Loucy (cell line): ENCODE measurements at regions not wholly inside any gene's neighbourhood (a gene's known extent, or its start where the extent isn't known, plus 50 kb on each side); places are given as distances from the start of the nearest gene placed in this dataset.

ENCODE experiments used
- H2AFZ ChIP-seq: fragments of 200-600 bp; sonication (generic); 2 replicates; pipeline ENCODE4 v1.6.0; 2016; ENCODE audit warnings: antibody characterized with exemption, mild to moderate bottlenecking, low read length, moderate library complexity
- H3F3A ChIP-seq: fragments of 200-600 bp; 2 replicates; pipeline ENCODE4 v1.6.0; 2016; ENCODE audit warnings: antibody characterized with exemption, low read depth, mild to moderate bottlenecking
- H3K27me3 ChIP-seq: fragments of 200-600 bp; sonication (generic); 2 replicates; pipeline ENCODE4 v1.6.1; 2014; ENCODE audit warnings: low read length, mild to moderate bottlenecking; ENCODE audit not compliant: insufficient read depth, poor library complexity, severe bottlenecking
- H3K36me3 ChIP-seq: fragments of 200-600 bp; sonication (generic); 2 replicates; pipeline ENCODE4 v1.6.1; 2016; ENCODE audit warnings: low read length; ENCODE audit not compliant: insufficient read depth
- H3K4me1 ChIP-seq: fragments of 200-600 bp; sonication (generic); 2 replicates; pipeline ENCODE4 v1.5.1; 2014; ENCODE audit warnings: low read length, mild to moderate bottlenecking; ENCODE audit not compliant: insufficient read depth, poor library complexity, severe bottlenecking
- H3K4me2 ChIP-seq: fragments of 200-600 bp; sonication (generic); 2 replicates; pipeline ENCODE4 v1.6.0; 2014; ENCODE audit warnings: antibody characterized with exemption, low read length, low read depth, mild to moderate bottlenecking; ENCODE audit not compliant: poor library complexity, severe bottlenecking
- H3K4me3 ChIP-seq: fragments of 200-600 bp; sonication (generic); 2 replicates; pipeline ENCODE4 v1.5.1; 2014; ENCODE audit warnings: low read length, mild to moderate bottlenecking, mixed read lengths; ENCODE audit not compliant: poor library complexity, severe bottlenecking
- H3K79me2 ChIP-seq: fragments of 200-600 bp; sonication (generic); 2 replicates; pipeline ENCODE4 v1.6.1; 2014; ENCODE audit warnings: low read length; ENCODE audit not compliant: insufficient read depth
- H3K9ac ChIP-seq: fragments of 200-600 bp; sonication (generic); 2 replicates; pipeline ENCODE4 v1.6.0; 2014; ENCODE audit warnings: mild to moderate bottlenecking, low read depth, low read length, moderate library complexity; ENCODE audit not compliant: poor library complexity, severe bottlenecking
- H3K9me2 ChIP-seq: fragments of 200-600 bp; sonication (generic); replicated peaks from 2 replicates; pipeline ENCODE4 v1.6.1; 2016; ENCODE audit warnings: low read depth, low read length, mixed read lengths
- H3K9me3 ChIP-seq: fragments of 200-600 bp; sonication (generic); 2 replicates; pipeline ENCODE4 v1.6.1; 2014; ENCODE audit warnings: mild to moderate bottlenecking, antibody characterized with exemption, low read length, low read depth; ENCODE audit not compliant: insufficient read depth
- H4K20me1 ChIP-seq: fragments of 200-600 bp; sonication (generic); 2 replicates; pipeline ENCODE4 v1.6.0; 2014; ENCODE audit warnings: antibody characterized with exemption, low read length, mild to moderate bottlenecking; ENCODE audit not compliant: insufficient read depth, poor library complexity, severe bottlenecking
- EZH2phosphoT487 ChIP-seq: fragments of 200-600 bp; IDR thresholded peaks from 2 replicates; pipeline ENCODE4 v1.6.1; 2018; ENCODE audit warnings: antibody characterized with exemption, mild to moderate bottlenecking, moderate library complexity, borderline replicate concordance
- TF ChIP-seq, protein P1 (sequence below): fragments of 200-600 bp; sonication (generic); conservative IDR thresholded peaks from 2 replicates; pipeline ENCODE4 v1.5.1; 2014; ENCODE audit warnings: mild to moderate bottlenecking, antibody characterized with exemption, low read length

DNA sequence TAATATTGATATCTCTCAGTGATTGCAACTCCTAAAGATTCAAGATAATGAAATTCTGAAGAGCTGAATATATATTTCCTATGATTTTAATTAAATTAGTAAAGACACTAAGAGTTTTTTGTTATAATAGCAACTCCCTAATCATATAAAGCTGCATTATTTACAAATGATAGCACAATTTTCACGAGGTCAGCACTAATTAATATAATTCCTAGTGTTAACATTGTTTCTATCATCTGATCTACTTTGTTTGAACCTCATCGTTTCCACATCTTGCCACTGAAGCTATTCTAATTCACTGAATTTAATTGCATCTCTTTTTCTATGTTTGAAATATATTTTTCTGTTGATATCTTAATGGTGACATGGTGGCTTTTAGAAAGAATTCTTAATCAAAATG, 279.1 kb upstream of the ADGRL4 start:
- TF ChIP-seq, protein P1, sequence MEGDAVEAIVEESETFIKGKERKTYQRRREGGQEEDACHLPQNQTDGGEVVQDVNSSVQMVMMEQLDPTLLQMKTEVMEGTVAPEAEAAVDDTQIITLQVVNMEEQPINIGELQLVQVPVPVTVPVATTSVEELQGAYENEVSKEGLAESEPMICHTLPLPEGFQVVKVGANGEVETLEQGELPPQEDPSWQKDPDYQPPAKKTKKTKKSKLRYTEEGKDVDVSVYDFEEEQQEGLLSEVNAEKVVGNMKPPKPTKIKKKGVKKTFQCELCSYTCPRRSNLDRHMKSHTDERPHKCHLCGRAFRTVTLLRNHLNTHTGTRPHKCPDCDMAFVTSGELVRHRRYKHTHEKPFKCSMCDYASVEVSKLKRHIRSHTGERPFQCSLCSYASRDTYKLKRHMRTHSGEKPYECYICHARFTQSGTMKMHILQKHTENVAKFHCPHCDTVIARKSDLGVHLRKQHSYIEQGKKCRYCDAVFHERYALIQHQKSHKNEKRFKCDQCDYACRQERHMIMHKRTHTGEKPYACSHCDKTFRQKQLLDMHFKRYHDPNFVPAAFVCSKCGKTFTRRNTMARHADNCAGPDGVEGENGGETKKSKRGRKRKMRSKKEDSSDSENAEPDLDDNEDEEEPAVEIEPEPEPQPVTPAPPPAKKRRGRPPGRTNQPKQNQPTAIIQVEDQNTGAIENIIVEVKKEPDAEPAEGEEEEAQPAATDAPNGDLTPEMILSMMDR: no peak
- no peak for TF ChIP-seq EZH2phosphoT487
- no peaks in the 10 kb centered on the region for H3F3A ChIP-seq
- no peak overlapping the region for H3K4me2 ChIP-seq
- H3K4me3 ChIP-seq: no peak overlapping the region
- H3K9ac ChIP-seq: no peak overlapping the region
- no peaks in the 10 kb centered on the region for H3K9me2 ChIP-seq
- H3K27me3 ChIP-seq: no peaks in the 10 kb centered on the region
- H3K36me3 ChIP-seq: no peaks in the 10 kb centered on the region
- H3K9me3 ChIP-seq: no peaks in the 10 kb centered on the region
- no peaks in the 10 kb centered on the region for H3K4me1 ChIP-seq
- no peak overlapping the region for H2AFZ ChIP-seq
- H4K20me1 ChIP-seq: no peaks in the 10 kb centered on the region
- H3K79me2 ChIP-seq: no peaks in the 10 kb centered on the region

DNA sequence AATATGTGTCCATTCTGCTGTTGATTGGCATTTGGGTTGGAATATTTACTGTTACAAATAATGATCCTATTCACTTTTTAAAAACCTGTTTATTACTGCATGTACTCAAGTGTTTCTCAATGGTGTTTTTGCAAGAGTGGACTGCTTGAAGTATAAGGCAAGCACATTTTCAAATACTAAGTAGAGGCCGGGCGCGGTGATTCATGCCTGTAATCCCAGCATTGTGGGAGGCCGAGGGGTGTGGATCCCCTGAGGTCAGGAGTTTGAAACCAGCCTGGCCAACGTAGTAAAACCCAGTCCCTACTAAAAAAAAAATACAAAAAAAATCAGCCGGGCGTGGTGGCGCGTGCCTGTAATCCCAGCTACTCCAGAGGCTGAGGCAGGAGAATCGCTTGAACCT, 276.9 kb upstream of the ADGRL4 start:
- no peaks in the 10 kb centered on the region for H3K4me1 ChIP-seq
- H2AFZ ChIP-seq: no peak overlapping the region
- no peaks in the 10 kb centered on the region for H3K36me3 ChIP-seq
- H3K27me3 ChIP-seq: no peaks in the 10 kb centered on the region
- no peak overlapping the region for H3K4me3 ChIP-seq
- no peak overlapping the region for H3K9ac ChIP-seq
- H3K9me3 ChIP-seq: no peaks in the 10 kb centered on the region
- no peaks in the 10 kb centered on the region for H3F3A ChIP-seq
- no peaks in the 10 kb centered on the region for H4K20me1 ChIP-seq
- TF ChIP-seq EZH2phosphoT487: no peak
- TF ChIP-seq, protein P1: no peak
- no peaks in the 10 kb centered on the region for H3K9me2 ChIP-seq
- no peak overlapping the region for H3K4me2 ChIP-seq
- H3K79me2 ChIP-seq: no peaks in the 10 kb centered on the region

DNA sequence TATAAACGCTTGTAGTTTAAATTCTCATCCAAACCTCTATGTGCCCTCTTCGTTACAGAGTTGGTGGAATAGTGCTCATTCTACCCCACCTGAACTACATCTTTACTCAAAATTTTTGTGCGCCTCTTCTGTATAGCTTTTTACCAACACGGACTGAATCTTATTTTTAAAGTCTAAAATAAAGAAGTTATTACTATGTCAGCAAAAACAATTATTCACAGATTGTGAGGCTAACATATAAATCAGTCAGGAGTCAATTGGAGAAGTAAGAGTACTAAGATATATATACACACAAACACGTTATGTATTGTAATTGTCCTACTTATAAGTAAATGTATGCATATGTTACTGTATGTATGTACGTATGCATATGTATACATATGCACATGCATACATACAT, 274.9 kb upstream of the ADGRL4 start:
- Histone ChIP-seq H3K9ac (no peak overlapping the region), H3K27me3 (no peaks in the 10 kb centered on the region), H4K20me1 (no peaks in the 10 kb centered on the region), H3K9me3 (no peaks in the 10 kb centered on the region), H3K79me2 (no peaks in the 10 kb centered on the region), H3K4me1 (no peaks in the 10 kb centered on the region), H2AFZ (no peak overlapping the region), H3F3A (no peaks in the 10 kb centered on the region), H3K9me2 (no peaks in the 10 kb centered on the region), H3K4me2 (no peak overlapping the region), H3K36me3 (no peaks in the 10 kb centered on the region), H3K4me3 (no peak overlapping the region)
- TF ChIP-seq, protein P1: no peak
- no peak for TF ChIP-seq EZH2phosphoT487
